ENCODE measurements at regions not wholly inside any gene's neighbourhood (a gene's known extent, or its start where the extent isn't known, plus 50 kb on each side); places are given as distances from the start of the nearest gene placed in this dataset.

GRCh38 chr17:14011740-14012405 lies 57.4 kb upstream of the COX10 start (continued):
- TF ChIP-seq REST (IDR thresholded peaks at IDR 0.05): no peak
- TF ChIP-seq SP1 (IDR thresholded peaks at IDR 0.05): peak; percentile 29
- TF ChIP-seq NR2F2 (IDR thresholded peaks at IDR 0.05): no peak
- peak in 1 of 2 donors; percentile 33 for TF ChIP-seq RXRA (IDR thresholded peaks at IDR 0.05)
- TF ChIP-seq GABPA (IDR thresholded peaks at IDR 0.05 in 1 of 2, conservative IDR thresholded peaks at IDR 0.05 in 1 of 2): no peak
- TF ChIP-seq TAF1 (conservative IDR thresholded peaks at IDR 0.05): no peak

GRCh38 chr17:14014657-14015056 lies 54.6 kb upstream of the COX10 start:
- WGBS: 80% methylated on average over 7 of the region's 7 CpGs
- no peak overlapping the region for H3K9ac ChIP-seq (ENCODE audit: low read depth in 1 of 2, low read length in 2 of 2)
- no peak for DNase-seq (ENCODE audit: low spot score)
- peaks cover 2 to 61% (median 51%) of the 10 kb centered on the region in 4 donors for H3K4me1 ChIP-seq (ENCODE audit: control insufficient read depth in 4 of 4, insufficient read depth in 4 of 4, low read length in 3 of 4)
- no peaks in the 10 kb centered on the region for H3K9me3 ChIP-seq (ENCODE audit: control insufficient read depth in 4 of 4, low read length in 3 of 4)
- H3K36me3 ChIP-seq (ENCODE audit: control insufficient read depth in 4 of 4, insufficient read depth in 3 of 4, low read depth in 1 of 4, low read length in 3 of 4): no peaks in the 10 kb centered on the region
- no peak overlapping the region for H3K27ac ChIP-seq (ENCODE audit: low read depth in 1 of 2, low read length in 2 of 2)
- TF ChIP-seq RXRA (IDR thresholded peaks at IDR 0.05) (no peak), HNF4A (conservative IDR thresholded peaks at IDR 0.05) (no peak), TAF1 (conservative IDR thresholded peaks at IDR 0.05) (no peak), MAX (IDR thresholded peaks at IDR 0.05) (no peak), JUND (IDR thresholded peaks at IDR 0.05) (no peak), ATF3 (IDR thresholded peaks at IDR 0.05) (no peak), FOXA1 (IDR thresholded peaks at IDR 0.05) (no peak), YY1 (IDR thresholded peaks at IDR 0.05) (no peak), FOXA2 (IDR thresholded peaks at IDR 0.05) (no peak), NR2F2 (IDR thresholded peaks at IDR 0.05) (no peak), RAD21 (IDR thresholded peaks at IDR 0.05) (no peak), REST (IDR thresholded peaks at IDR 0.05) (no peak), HNF4G (IDR thresholded peaks at IDR 0.05) (no peak), ZBTB33 (IDR thresholded peaks at IDR 0.05) (no peak), EGR1 (IDR thresholded peaks at IDR 0.05; ENCODE audit: low read depth in 2 of 2) (no peak), CTCF (IDR thresholded peaks at IDR 0.05; ENCODE audit: low read depth, low read length, missing input control) (no peak), SP1 (IDR thresholded peaks at IDR 0.05) (no peak), GABPA (IDR thresholded peaks at IDR 0.05 in 1 of 2, conservative IDR thresholded peaks at IDR 0.05 in 1 of 2) (no peak)
- H3K4me3 ChIP-seq (ENCODE audit: low read depth in 1 of 3, low read length in 3 of 3): no peak overlapping the region
- no peaks in the 10 kb centered on the region for H3K27me3 ChIP-seq (ENCODE audit: control insufficient read depth in 4 of 4, insufficient read depth in 4 of 4, low read length in 3 of 4)
